Parathyroid adenoma (tissue), 2 donors: ENCODE measurements at regions not wholly inside any gene's neighbourhood (a gene's known extent, or its start where the extent isn't known, plus 50 kb on each side); places are given as distances from the start of the nearest gene placed in this dataset.

ENCODE experiments used
- H2AFZ ChIP-seq: fragments of 300-600 bp; sonication (generic); one replicate; pipeline ENCODE4 v1.7.0; 2017; ENCODE audit warnings: antibody characterized with exemption, mild to moderate bottlenecking
- H3K27ac ChIP-seq: fragments of 300-600 bp; sonication (generic); one replicate; pipeline ENCODE4 v1.7.0; 2017
- H3K27me3 ChIP-seq: fragments of 300-600 bp; sonication (generic); one replicate; pipeline ENCODE4 v1.7.0; 2017; ENCODE audit warnings: low read length; ENCODE audit not compliant: control insufficient read depth, insufficient read depth
- H3K36me3 ChIP-seq: fragments of 300-600 bp; sonication (generic); one replicate; pipeline ENCODE4 v1.7.0; 2017; ENCODE audit warnings: low read length; ENCODE audit not compliant: control insufficient read depth, insufficient read depth
- H3K4me1 ChIP-seq: fragments of 300-600 bp; sonication (generic); one replicate; pipeline ENCODE4 v1.7.0; 2017; ENCODE audit warnings: control low read depth
- H3K4me2 ChIP-seq: fragments of 300-600 bp; sonication (generic); one replicate; pipeline ENCODE4 v1.7.0; 2017; ENCODE audit warnings: low read length
- H3K4me3 ChIP-seq: fragments of 300-600 bp; sonication (generic); one replicate; pipeline ENCODE4 v1.7.0; 2017; ENCODE audit warnings: low read depth, low read length
- H3K79me2 ChIP-seq: fragments of 300-600 bp; sonication (generic); one replicate; pipeline ENCODE4 v1.7.0; 2017; ENCODE audit warnings: control low read depth
- H3K9ac ChIP-seq: fragments of 300-600 bp; sonication (generic); one replicate; pipeline ENCODE4 v1.7.0; 2017; ENCODE audit warnings: mild to moderate bottlenecking
- H3K9me3 ChIP-seq: fragments of 300-600 bp; sonication (generic); one replicate; pipeline ENCODE4 v1.7.0; 2017; ENCODE audit warnings: low read length; ENCODE audit not compliant: control insufficient read depth
- CTCF ChIP-seq: fragments of 300-600 bp; sonication (generic); IDR thresholded peaks from one replicate; pipeline ENCODE4 v1.7.0; 2017; ENCODE audit warnings: antibody characterized with exemption, mild to moderate bottlenecking
- donor health status: primary hyperparathyroidism.

DNA sequence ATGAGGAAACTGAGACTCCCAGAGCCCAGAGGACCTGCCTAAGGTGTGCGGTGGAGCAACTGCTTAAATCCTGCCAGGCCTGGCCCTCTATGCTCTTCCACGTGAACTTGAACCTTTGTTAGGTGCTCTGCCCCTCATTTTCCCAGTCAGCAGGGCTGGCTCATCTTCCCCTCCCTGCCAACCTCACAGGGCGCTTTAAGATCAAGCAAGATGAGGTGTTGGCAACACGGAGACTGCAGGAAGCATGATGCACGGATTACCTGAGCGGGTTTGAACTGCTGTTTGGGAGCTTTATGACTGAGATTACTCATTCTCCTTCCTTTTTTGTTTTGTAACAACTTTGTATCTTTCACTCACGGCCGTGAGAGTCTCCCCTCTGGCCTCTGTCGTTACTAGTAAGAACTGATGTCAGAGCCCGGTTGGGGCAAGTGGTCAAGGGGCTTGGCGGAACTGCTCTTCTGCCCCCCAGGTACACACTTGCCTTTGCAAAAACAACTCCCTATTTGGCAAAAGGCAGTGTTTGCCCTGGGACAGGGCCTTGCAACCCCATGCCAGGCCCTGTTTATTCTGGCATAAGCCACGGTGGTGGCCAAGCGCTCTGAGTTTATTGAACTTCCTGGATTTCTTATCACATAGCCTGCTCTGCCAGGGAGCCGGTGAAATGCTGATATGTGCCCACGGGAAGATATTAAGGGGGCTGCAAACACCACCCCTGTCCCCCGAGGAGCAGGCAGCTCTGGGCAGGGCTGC is 127.8 kb downstream of the INHBB start:
- Histone ChIP-seq H3K4me3 (no peak overlapping the region), H3K4me1 (no peaks in the 10 kb centered on the region)

DNA sequence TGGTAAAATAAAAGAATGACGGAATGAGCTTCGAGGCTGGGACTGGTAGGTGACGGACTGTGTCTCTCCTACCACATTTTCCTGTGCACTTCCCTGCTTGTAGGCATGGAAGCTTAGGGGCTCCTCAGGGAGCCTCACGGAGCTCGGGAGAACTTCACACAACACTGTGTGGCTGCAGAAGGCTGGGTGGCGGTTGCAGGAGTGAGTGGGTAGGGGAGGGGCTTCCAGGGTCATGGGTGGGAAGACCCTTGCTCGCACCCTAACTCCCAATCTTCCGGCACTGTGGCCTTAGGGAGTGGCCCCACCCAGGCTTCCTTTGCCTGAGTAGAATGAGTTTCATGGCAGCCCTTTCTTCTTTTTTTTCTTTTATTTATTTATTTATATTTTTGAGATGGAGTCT is 128.6 kb downstream of the INHBB start:
- no peaks in the 10 kb centered on the region for H3K36me3 ChIP-seq
- no peak overlapping the region for H3K27ac ChIP-seq
- H3K4me3 ChIP-seq: no peak overlapping the region
- no peak overlapping the region for H3K4me2 ChIP-seq
- H3K79me2 ChIP-seq: no peaks in the 10 kb centered on the region
- H2AFZ ChIP-seq: no peak overlapping the region
- H3K27me3 ChIP-seq: no peaks in the 10 kb centered on the region
- H3K9ac ChIP-seq: no peak overlapping the region
- no peaks in the 10 kb centered on the region for H3K9me3 ChIP-seq
- no peak for TF ChIP-seq CTCF
- no peaks in the 10 kb centered on the region for H3K4me1 ChIP-seq

More for the DNA sequence above, 127.8 kb downstream of the INHBB start:
- TF ChIP-seq CTCF: no peak
- Histone ChIP-seq H2AFZ (no peak overlapping the region), H3K4me2 (no peak overlapping the region), H3K9ac (no peak overlapping the region), H3K79me2 (no peaks in the 10 kb centered on the region), H3K27me3 (no peaks in the 10 kb centered on the region), H3K27ac (no peak overlapping the region), H3K36me3 (no peaks in the 10 kb centered on the region), H3K9me3 (no peaks in the 10 kb centered on the region)

GRCh38 chr2:120476141-120476540 is 130.2 kb downstream of the INHBB start:
- no peaks in the 10 kb centered on the region for H3K9me3 ChIP-seq
- H3K4me3 ChIP-seq: no peak overlapping the region
- TF ChIP-seq CTCF: no peak
- H3K79me2 ChIP-seq: no peaks in the 10 kb centered on the region
- H3K4me1 ChIP-seq: no peaks in the 10 kb centered on the region
- H3K4me2 ChIP-seq: no peak overlapping the region
- H3K27ac ChIP-seq: no peak overlapping the region
- no peak overlapping the region for H3K9ac ChIP-seq
- H2AFZ ChIP-seq: no peak overlapping the region
- no peaks in the 10 kb centered on the region for H3K27me3 ChIP-seq
- no peaks in the 10 kb centered on the region for H3K36me3 ChIP-seq

GRCh38 chr2:120477198-120477597 is 131.3 kb downstream of the INHBB start:
- no peak for TF ChIP-seq CTCF
- no peaks in the 10 kb centered on the region for H3K27me3 ChIP-seq
- no peak overlapping the region for H2AFZ ChIP-seq
- H3K79me2 ChIP-seq: no peaks in the 10 kb centered on the region
- no peak overlapping the region for H3K9ac ChIP-seq
- no peak overlapping the region for H3K4me3 ChIP-seq
- no peaks in the 10 kb centered on the region for H3K4me1 ChIP-seq
- H3K36me3 ChIP-seq: no peaks in the 10 kb centered on the region
- no peak overlapping the region for H3K27ac ChIP-seq
- no peaks in the 10 kb centered on the region for H3K9me3 ChIP-seq
- H3K4me2 ChIP-seq: no peak overlapping the region
